Testis (tissue), 2 donors: ENCODE measurements at regions not wholly inside any gene's neighbourhood (a gene's known extent, or its start where the extent isn't known, plus 50 kb on each side); places are given as distances from the start of the nearest gene placed in this dataset.

Experiments
- CTCF ChIP-seq, 3 experiments: fragments of 450-650 bp in 2 of 3; fragments of 200-600 bp in 1 of 3; sonication (generic) in 1 of 3; IDR thresholded peaks; one replicate each; pipeline ENCODE4 v1.5.1; 2016 to 2019; ENCODE audit warnings: antibody characterized with exemption in 3 of 3, mild to moderate bottlenecking in 2 of 3, moderate library complexity in 1 of 3
- POLR2A ChIP-seq: fragments of 450-650 bp; IDR thresholded peaks from one replicate; pipeline ENCODE4 v1.6.1; 2017; ENCODE audit warnings: antibody characterized with exemption, mild to moderate bottlenecking, moderate library complexity

GRCh38 chr4:79087071-79087470 lies 147.8 kb upstream of the PAQR3 start:
- TF ChIP-seq CTCF (IDR thresholded peaks at IDR 0.05) (no peak), POLR2A (no peak)
